T-helper 17 cell (primary cell): ENCODE measurements at regions not wholly inside any gene's neighbourhood (a gene's known extent, or its start where the extent isn't known, plus 50 kb on each side); places are given as distances from the start of the nearest gene placed in this dataset.

ENCODE experiments used
- ATAC-seq: fragments of 150-1000 bp; cut with Tn5 transposase; 2 replicates; pipeline ENCODE4 v1.10.0; 2021; ENCODE audit warnings: mild to moderate bottlenecking, moderate library complexity
- DNase-seq, 3 donors: peaks; one replicate each; pipeline versions ENCODE4 v3.0.0 to v3.0.0-alpha.2; 2020 to 2021
- H3K9me3 ChIP-seq: one replicate; pipeline ENCODE4 v1.7.0; 2013; ENCODE audit warnings: low read length, mild to moderate bottlenecking; ENCODE audit not compliant: control insufficient read depth, poor library complexity, severe bottlenecking
- H3K27ac Mint-ChIP-seq: one replicate; pipeline ENCODE4 v1.8.0; 2022; ENCODE audit warnings: mild to moderate bottlenecking, moderate library complexity, mixed read lengths
- H3K27me3 Mint-ChIP-seq: one replicate; pipeline ENCODE4 v1.8.0; 2022; ENCODE audit warnings: mixed read lengths
- H3K36me3 Mint-ChIP-seq: one replicate; pipeline ENCODE4 v1.8.0; 2022; ENCODE audit warnings: low read depth, mixed read lengths
- H3K4me1 Mint-ChIP-seq: one replicate; pipeline ENCODE4 v1.8.0; 2022; ENCODE audit warnings: mild to moderate bottlenecking, mixed read lengths
- H3K4me3 Mint-ChIP-seq: one replicate; pipeline ENCODE4 v1.8.0; 2022; ENCODE audit warnings: mild to moderate bottlenecking, moderate library complexity, mixed read lengths

DNA sequence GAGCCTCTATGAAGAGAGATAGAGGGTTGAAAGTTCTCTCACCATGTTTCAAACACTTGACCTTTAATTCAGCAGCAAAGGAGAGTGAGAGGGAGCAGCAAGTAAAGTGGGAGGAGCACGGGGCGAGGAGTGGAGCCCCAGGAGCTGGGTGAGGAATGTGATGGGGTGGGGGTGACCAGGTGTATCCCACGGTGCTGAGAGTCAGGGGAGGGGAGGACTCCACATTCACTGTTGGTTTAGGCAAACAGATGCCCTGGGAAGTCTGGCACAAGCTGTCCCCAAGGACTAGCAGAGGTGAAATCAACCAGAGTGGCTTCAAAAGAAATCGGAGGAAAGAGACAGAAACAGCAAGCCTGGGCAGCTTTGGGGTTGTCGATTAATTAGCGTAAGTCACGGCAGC is 101.8 kb upstream of the PITRM1 start:
- no peaks in the 10 kb centered on the region for H3K9me3 ChIP-seq
- Mint-ChIP-seq H3K27me3 (peaks cover 47% of the 10 kb centered on the region), H3K27ac (no peak overlapping the region), H3K36me3 (peaks cover 2% of the 10 kb centered on the region), H3K4me1 (peaks cover 7% of the 10 kb centered on the region), H3K4me3 (no peak overlapping the region)
- DNase-seq (no peak), ATAC-seq (no peak)

DNA sequence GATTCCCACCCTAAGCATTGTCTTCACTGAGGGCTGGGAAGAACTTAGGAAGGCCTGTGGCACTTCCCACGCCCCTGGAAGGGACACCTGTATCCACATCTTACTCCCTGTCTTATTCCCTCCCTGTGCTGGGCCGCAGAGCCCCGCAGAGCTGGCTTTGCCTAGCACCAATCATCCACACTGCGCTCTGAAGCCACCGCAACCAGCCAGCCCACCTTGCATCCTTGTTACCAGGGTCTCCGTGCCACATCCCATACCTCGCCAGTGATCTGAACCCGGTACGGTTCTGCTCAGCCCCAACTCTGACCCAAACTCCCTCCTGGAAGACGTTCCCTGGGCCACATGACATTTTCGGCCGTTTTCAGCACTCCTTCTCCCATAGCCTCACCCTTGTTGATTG is 101.4 kb upstream of the PITRM1 start:
- H3K27ac Mint-ChIP-seq = no peak overlapping the region

GRCh38 chr10:3272300-3272699 is 99.7 kb upstream of the PITRM1 start:
- peaks cover 2% of the 10 kb centered on the region for H3K4me1 Mint-ChIP-seq
- no peak overlapping the region for H3K27ac Mint-ChIP-seq
- DNase-seq (no peak), ATAC-seq (no peak)
- H3K9me3 ChIP-seq = no peaks in the 10 kb centered on the region
- H3K36me3 Mint-ChIP-seq = no peaks in the 10 kb centered on the region
- no peak overlapping the region for H3K4me3 Mint-ChIP-seq
- H3K27me3 Mint-ChIP-seq = peaks cover 29% of the 10 kb centered on the region

More for the DNA sequence above, 101.4 kb upstream of the PITRM1 start:
- peaks cover 7% of the 10 kb centered on the region for H3K4me1 Mint-ChIP-seq
- H3K36me3 Mint-ChIP-seq = peaks cover 2% of the 10 kb centered on the region
- no peak overlapping the region for H3K4me3 Mint-ChIP-seq
- DNase-seq (no peak), ATAC-seq (no peak)
- H3K27me3 Mint-ChIP-seq = peaks cover 43% of the 10 kb centered on the region
- no peaks in the 10 kb centered on the region for H3K9me3 ChIP-seq

DNA sequence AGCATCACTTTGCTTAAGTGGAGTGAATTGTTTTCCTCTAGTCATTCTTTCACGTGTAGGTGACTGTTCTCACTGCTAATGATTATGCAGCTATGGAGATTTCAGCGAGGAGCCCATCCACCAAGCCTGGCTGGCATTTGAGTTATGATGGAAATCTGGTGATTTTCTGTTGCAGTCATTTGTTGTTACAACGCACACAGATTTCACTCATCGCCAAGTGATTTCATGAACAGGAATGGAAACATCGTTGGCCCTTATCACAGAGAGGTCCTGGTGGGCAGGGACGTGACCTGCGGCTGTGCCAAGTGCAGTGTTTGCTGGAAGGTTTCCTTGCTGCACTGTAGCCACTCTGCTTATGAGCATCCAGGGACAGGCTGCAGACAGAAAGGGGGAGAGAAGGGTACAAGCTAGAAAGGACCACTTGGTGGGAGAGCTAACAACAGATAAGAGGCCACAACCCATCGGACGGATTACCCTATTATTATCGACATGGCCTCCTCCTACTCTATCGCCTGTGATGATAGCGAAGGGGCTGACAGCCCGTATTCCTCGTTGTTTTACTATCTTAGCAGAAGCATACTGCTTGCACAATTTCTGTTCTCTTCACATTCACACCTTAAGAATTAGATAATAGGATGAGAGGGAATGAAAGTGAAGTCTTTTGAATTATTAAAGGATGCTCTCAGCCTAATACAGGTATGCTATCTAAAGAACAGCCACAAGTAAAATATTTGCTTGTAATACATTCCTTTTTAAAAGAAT is 99.0 kb upstream of the PITRM1 start:
- DNase-seq (no peak), ATAC-seq (no peak)
- no peak overlapping the region for H3K4me3 Mint-ChIP-seq
- no peaks in the 10 kb centered on the region for H3K9me3 ChIP-seq
- no peak overlapping the region for H3K27ac Mint-ChIP-seq
- peaks cover 22% of the 10 kb centered on the region for H3K27me3 Mint-ChIP-seq
- no peaks in the 10 kb centered on the region for H3K36me3 Mint-ChIP-seq
- peaks cover 2% of the 10 kb centered on the region for H3K4me1 Mint-ChIP-seq

GRCh38 chr10:3270577-3271316 is 98.2 kb upstream of the PITRM1 start:
- DNase-seq = no peak
- no peaks in the 10 kb centered on the region for H3K9me3 ChIP-seq
- H3K4me3 Mint-ChIP-seq = no peak overlapping the region
- H3K4me1 Mint-ChIP-seq = peaks cover 2% of the 10 kb centered on the region
- no peak overlapping the region for H3K27ac Mint-ChIP-seq
- no peaks in the 10 kb centered on the region for H3K36me3 Mint-ChIP-seq
- peaks cover 19% of the 10 kb centered on the region for H3K27me3 Mint-ChIP-seq
- no peak for ATAC-seq

DNA sequence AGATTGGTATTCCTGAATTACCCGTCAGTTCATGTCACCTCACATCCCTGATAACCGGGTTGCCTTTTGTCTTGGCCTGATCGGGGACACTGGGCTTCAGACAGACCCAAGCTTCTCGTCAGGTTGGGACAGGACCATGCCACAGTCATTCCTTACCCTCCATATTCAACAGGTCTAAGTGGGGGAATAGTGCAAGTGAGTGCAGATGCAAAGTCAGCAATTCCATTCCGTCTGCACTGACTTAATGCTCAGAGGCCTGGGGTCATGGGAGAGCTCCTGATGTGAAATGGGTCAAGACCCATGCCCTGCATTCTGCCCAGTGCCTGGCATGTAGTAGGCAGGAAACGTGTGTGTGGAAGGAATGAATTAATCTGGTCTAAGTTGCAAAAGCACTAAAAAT is 95.4 kb upstream of the PITRM1 start:
- H3K4me1 Mint-ChIP-seq = peaks cover 6% of the 10 kb centered on the region
- peaks cover 24% of the 10 kb centered on the region for H3K27me3 Mint-ChIP-seq
- no peak overlapping the region for H3K27ac Mint-ChIP-seq
- peaks cover 2% of the 10 kb centered on the region for H3K36me3 Mint-ChIP-seq
- ATAC-seq (no peak), DNase-seq (no peak)
- H3K9me3 ChIP-seq = no peaks in the 10 kb centered on the region
- no peak overlapping the region for H3K4me3 Mint-ChIP-seq

GRCh38 chr10:3265088-3265487 is 92.5 kb upstream of the PITRM1 start:
- DNase-seq (no peak), ATAC-seq (no peak)
- no peak overlapping the region for H3K4me3 Mint-ChIP-seq
- peaks cover 6% of the 10 kb centered on the region for H3K4me1 Mint-ChIP-seq
- peaks cover 2% of the 10 kb centered on the region for H3K36me3 Mint-ChIP-seq
- H3K27ac Mint-ChIP-seq = no peak overlapping the region
- peaks cover 34% of the 10 kb centered on the region for H3K27me3 Mint-ChIP-seq
- H3K9me3 ChIP-seq = no peaks in the 10 kb centered on the region

GRCh38 chr10:3264161-3264761 is 91.7 kb upstream of the PITRM1 start:
- no peaks in the 10 kb centered on the region for H3K9me3 ChIP-seq
- no peak overlapping the region for H3K27ac Mint-ChIP-seq
- H3K36me3 Mint-ChIP-seq = peaks cover 5% of the 10 kb centered on the region
- peaks cover 6% of the 10 kb centered on the region for H3K4me1 Mint-ChIP-seq
- peaks cover 41% of the 10 kb centered on the region for H3K27me3 Mint-ChIP-seq
- no peak for ATAC-seq
- no peak overlapping the region for H3K4me3 Mint-ChIP-seq
- no peak for DNase-seq

GRCh38 chr10:3263747-3264146 is 91.2 kb upstream of the PITRM1 start:
- peaks cover 6% of the 10 kb centered on the region for H3K4me1 Mint-ChIP-seq
- DNase-seq = no peak
- peaks cover 5% of the 10 kb centered on the region for H3K36me3 Mint-ChIP-seq
- H3K27me3 Mint-ChIP-seq = peaks cover 43% of the 10 kb centered on the region
- H3K9me3 ChIP-seq = no peaks in the 10 kb centered on the region
- no peak overlapping the region for H3K27ac Mint-ChIP-seq
- ATAC-seq = no peak
- H3K4me3 Mint-ChIP-seq = no peak overlapping the region

- Mint-ChIP-seq H3K4me1 (peaks cover 6% of the 10 kb centered on the region), H3K27me3 (peaks cover 45% of the 10 kb centered on the region), H3K27ac (no peak overlapping the region), H3K4me3 (no peak overlapping the region), H3K36me3 (peaks cover 5% of the 10 kb centered on the region)
- ATAC-seq (no peak), DNase-seq (no peak)
- H3K9me3 ChIP-seq = no peaks in the 10 kb centered on the region
Observed at GRCh38 chr10:3263082-3263481, 90.5 kb upstream of the PITRM1 start.

DNA sequence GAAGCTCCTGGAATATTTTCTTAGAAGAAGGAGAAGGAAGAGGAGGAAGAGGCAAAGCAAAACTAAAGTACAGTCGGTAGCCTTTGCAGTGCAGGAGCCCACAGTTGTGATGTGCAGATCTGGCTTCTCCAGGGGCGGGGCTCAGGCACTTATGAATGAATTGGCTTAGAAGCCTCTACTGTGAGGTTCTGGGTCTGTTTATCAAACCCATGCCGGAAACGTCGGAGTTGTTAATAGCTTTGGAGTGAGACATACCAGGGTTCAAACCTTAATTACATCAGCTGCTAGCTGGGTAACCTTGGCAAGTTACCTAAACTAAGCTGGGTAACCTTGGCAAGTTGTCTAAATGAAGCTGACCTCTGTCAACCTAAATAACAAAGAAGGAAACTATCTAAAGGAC is 89.3 kb upstream of the PITRM1 start:
- H3K4me3 Mint-ChIP-seq = no peak overlapping the region
- no peaks in the 10 kb centered on the region for H3K9me3 ChIP-seq
- ATAC-seq = no peak
- peaks cover 6% of the 10 kb centered on the region for H3K4me1 Mint-ChIP-seq
- peaks cover 5% of the 10 kb centered on the region for H3K36me3 Mint-ChIP-seq
- H3K27me3 Mint-ChIP-seq = peaks cover 54% of the 10 kb centered on the region
- DNase-seq = no peak
- H3K27ac Mint-ChIP-seq = no peak overlapping the region

DNA sequence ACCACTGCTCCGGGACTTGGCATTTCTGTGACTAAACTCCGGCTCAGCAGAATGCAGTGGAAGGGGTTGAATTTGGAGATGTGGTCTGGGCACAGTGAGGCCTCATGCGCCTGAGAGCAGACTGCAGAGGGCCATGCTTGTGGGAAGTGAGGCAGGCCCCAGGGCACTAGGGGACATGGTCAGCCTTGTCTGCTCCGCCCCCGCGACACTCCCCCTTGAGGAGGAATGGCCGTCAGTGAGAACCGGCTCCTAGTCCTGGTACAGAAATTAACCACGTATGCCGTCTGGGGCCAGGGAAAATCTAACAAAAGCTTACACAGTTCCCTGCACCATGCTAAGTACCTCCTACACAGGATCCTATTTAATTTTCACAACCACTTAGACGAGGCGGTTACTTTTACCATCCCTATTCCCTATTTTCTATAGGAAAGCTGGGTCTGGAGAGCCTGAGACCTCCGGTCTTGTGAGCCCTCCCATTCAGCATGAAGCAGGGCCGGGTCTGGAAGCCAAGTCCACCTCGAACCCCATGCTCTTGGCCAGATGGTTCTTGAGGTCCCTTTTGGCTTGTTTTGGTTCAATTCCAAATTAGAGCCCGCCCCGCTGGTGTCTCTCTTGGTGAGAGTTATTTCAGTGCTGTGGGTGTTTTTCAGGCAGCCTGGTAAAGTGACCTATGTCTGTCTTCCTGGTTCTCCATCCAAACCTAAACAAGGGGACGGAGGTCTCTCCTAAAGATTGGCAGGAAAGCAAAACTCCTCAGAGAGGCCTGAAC is 87.7 kb upstream of the PITRM1 start:
- no peaks in the 10 kb centered on the region for H3K9me3 ChIP-seq
- DNase-seq (no peak), ATAC-seq (no peak)
- no peak overlapping the region for H3K27ac Mint-ChIP-seq
- peaks cover 52% of the 10 kb centered on the region for H3K27me3 Mint-ChIP-seq
- H3K4me1 Mint-ChIP-seq = peaks cover 6% of the 10 kb centered on the region
- peaks cover 3% of the 10 kb centered on the region for H3K36me3 Mint-ChIP-seq
- no peak overlapping the region for H3K4me3 Mint-ChIP-seq

DNA sequence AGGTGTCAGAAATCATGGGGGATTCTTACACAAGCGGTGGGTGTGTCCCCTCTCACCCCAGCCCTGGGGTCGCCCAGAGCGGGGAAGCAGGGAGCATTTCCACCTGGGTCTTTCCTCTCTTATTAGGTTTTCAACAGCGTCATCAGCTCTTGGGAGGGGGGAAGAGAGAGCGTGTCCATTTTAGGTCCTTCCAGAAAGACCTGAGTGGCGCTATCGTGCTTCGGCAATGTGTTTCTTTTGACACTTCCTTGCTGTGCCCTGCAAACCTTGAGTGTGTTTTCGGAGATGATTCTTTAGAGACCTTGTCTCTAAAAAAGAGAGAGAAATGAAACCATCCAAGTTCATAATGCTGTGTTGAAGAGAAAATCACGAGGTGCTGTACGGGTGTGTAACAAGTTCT is 86.9 kb upstream of the PITRM1 start:
- ATAC-seq (no peak), DNase-seq (no peak)
- peaks cover 3% of the 10 kb centered on the region for H3K4me1 Mint-ChIP-seq
- peaks cover 54% of the 10 kb centered on the region for H3K27me3 Mint-ChIP-seq
- H3K27ac Mint-ChIP-seq = no peak overlapping the region
- peaks cover 3% of the 10 kb centered on the region for H3K36me3 Mint-ChIP-seq
- no peak overlapping the region for H3K4me3 Mint-ChIP-seq
- H3K9me3 ChIP-seq = no peaks in the 10 kb centered on the region
